K562 (cell line): ENCODE measurements at regions not wholly inside any gene's neighbourhood (a gene's known extent, or its start where the extent isn't known, plus 50 kb on each side); places are given as distances from the start of the nearest gene placed in this dataset.

ENCODE experiments used
- ATAC-seq: fragments of 200-7000 bp; cut with Tn5 transposase; 3 replicates; pipeline ENCODE4 v1.9.1; 2020; ENCODE audit warnings: moderate library complexity
- BruUV-seq: library from RNA; stranded (reverse); fragments of 400-500 nt; replicated peaks from 2 replicates; lab custom pipeline; 2021; lab: Mats Ljungman, UMichigan
- CTCF ChIA-PET: fragments of 300-600 bp; formaldehyde crosslinking; extraction: SDS; loops from one replicate; lab custom pipeline; 2021; ENCODE audit warnings: low intra/inter-chr PET ratio; lab: Yijun Ruan, JAX
- POLR2A ChIA-PET: fragments of 300-600, 350-650 bp; sonication (Branson Sonifier 250); formaldehyde crosslinking; extraction: SDS; loops from one replicate; lab custom pipeline; 2021; ENCODE audit warnings: antibody characterized with exemption, inconsistent platforms; lab: Yijun Ruan, JAX
- DNase-seq, 4 experiments: peaks; one replicate each; pipeline versions ENCODE4 v3.0.0 to v3.0.0-alpha.2; 2011 to 2018; ENCODE audit warnings: low spot score in 3 of 4, mixed read lengths in 3 of 4; ENCODE audit errors: extremely low read depth in 1 of 4
- FAIRE-seq: peaks from 2 replicates; lab custom pipeline; 2011; peaks lifted over from hg19 to GRCh38; lab: Jason Lieb, UNC
- H2AFZ ChIP-seq: 2 replicates; pipeline ENCODE4 v1.6.0; 2011; ENCODE audit warnings: low read depth, low read length, control low read depth, inconsistent platforms
- H3K27ac ChIP-seq: fragments of 200-600 bp; 3 replicates; pipeline ENCODE4 v1.8.0; 2011; ENCODE audit warnings: low read depth, mild to moderate bottlenecking, control low read depth, inconsistent platforms, low read length, moderate library complexity, mixed read lengths; ENCODE audit errors: extremely low read depth
- H3K27me3 ChIP-seq, 2 experiments: fragments of 300-600 bp in 1 of 2; 2 replicates in 1 of 2; 3 replicates in 1 of 2; pipeline versions ENCODE4 v1.6.0 to v1.8.0; 2011; ENCODE audit warnings: inconsistent platforms in 2 of 2, low read length in 2 of 2, mild to moderate bottlenecking in 1 of 2, mixed read lengths in 1 of 2, moderate library complexity in 1 of 2; ENCODE audit not compliant: control insufficient read depth in 2 of 2, insufficient read depth in 2 of 2
- H3K36me3 ChIP-seq: fragments of 300-600 bp; 3 replicates; pipeline ENCODE4 v1.8.0; 2011; ENCODE audit warnings: mild to moderate bottlenecking, low read length, inconsistent platforms; ENCODE audit not compliant: control insufficient read depth, insufficient read depth
- H3K4me1 ChIP-seq, 2 experiments: fragments of 200-600 bp in 1 of 2; replicated peaks in 1 of 2; 2 replicates in 1 of 2; 3 replicates in 1 of 2; pipeline versions ENCODE4 v1.5.1 to v1.8.0; 2011; ENCODE audit warnings: inconsistent platforms in 2 of 2, low read length in 2 of 2, mild to moderate bottlenecking in 1 of 2, mixed read lengths in 1 of 2, moderate library complexity in 1 of 2; ENCODE audit not compliant: control insufficient read depth in 2 of 2, insufficient read depth in 2 of 2
- H3K4me2 ChIP-seq: 2 replicates; pipeline ENCODE4 v1.6.1; 2011; ENCODE audit warnings: low read length, control low read depth, inconsistent platforms, mixed read lengths; ENCODE audit not compliant: insufficient read depth
- H3K4me3 ChIP-seq: fragments of 200-600 bp; sonication (generic), shearing (Covaris generic); 2 replicates; pipeline ENCODE4 v1.5.1; 2016; ENCODE audit warnings: control low read depth, inconsistent platforms
- H3K79me2 ChIP-seq: fragments of 200-600 bp; 3 replicates; pipeline ENCODE4 v1.8.0; 2011; ENCODE audit warnings: low read length, inconsistent platforms; ENCODE audit not compliant: control insufficient read depth, insufficient read depth
- H3K9ac ChIP-seq, 2 experiments: 2 replicates each; pipeline versions ENCODE4 v1.6.0 to v1.6.1; 2011; ENCODE audit warnings: low read depth in 2 of 2, low read length in 2 of 2, control low read depth in 1 of 2, inconsistent platforms in 1 of 2, mild to moderate bottlenecking in 1 of 2, mixed read lengths in 1 of 2; ENCODE audit not compliant: insufficient read depth in 1 of 2
- H3K9me1 ChIP-seq: one replicate; pipeline ENCODE4 v1.6.0; 2011; ENCODE audit warnings: inconsistent platforms, mild to moderate bottlenecking, low read length, moderate library complexity; ENCODE audit not compliant: control insufficient read depth, insufficient read depth
- H3K9me3 ChIP-seq: replicated peaks from 2 replicates; pipeline ENCODE4 v1.5.1; 2011; ENCODE audit warnings: low read depth, low read length, inconsistent platforms; ENCODE audit not compliant: control insufficient read depth, insufficient read depth
- H4K20me1 ChIP-seq: replicated peaks from 2 replicates; pipeline ENCODE4 v1.6.1; 2011; ENCODE audit warnings: low read length, inconsistent platforms, mixed read lengths; ENCODE audit not compliant: control insufficient read depth, insufficient read depth
- CTBP1 ChIP-seq: fragments of 450-650 bp; IDR thresholded peaks from 2 replicates; pipeline ENCODE4 v1.6.1; 2016; ENCODE audit warnings: borderline replicate concordance
- FOXJ2 ChIP-seq: fragments of 200-800 bp; sonication (Bioruptor generic); IDR thresholded peaks from 2 replicates; pipeline ENCODE4 v1.6.1; 2016; ENCODE audit warnings: missing genetic modification characterization, missing compliant biosample characterization
- FOXM1 ChIP-seq, 2 experiments: fragments of 450-650 bp in 1 of 2; sonication (generic) in 1 of 2; formaldehyde crosslinking in 1 of 2; IDR thresholded peaks; 2 replicates each; pipeline versions ENCODE4 v1.6.1 to v1.9.0; 2017 to 2022; ENCODE audit warnings: low read depth in 2 of 2, mild to moderate bottlenecking in 2 of 2, missing genetic modification reagents in 1 of 2, moderate library complexity in 1 of 2
- HLTF ChIP-seq: fragments of 450-650 bp; IDR thresholded peaks from 2 replicates; pipeline ENCODE4 v1.6.1; 2016
- KLF16 ChIP-seq: IDR thresholded peaks from 2 replicates; pipeline ENCODE4 v1.6.1; 2016; ENCODE audit warnings: antibody characterized with exemption
- MCM3 ChIP-seq: fragments of 450-650 bp; IDR thresholded peaks from 2 replicates; pipeline ENCODE4 v1.6.1; 2016
- NCOA1 ChIP-seq: fragments of 450-650 bp; IDR thresholded peaks from 2 replicates; pipeline ENCODE4 v1.6.1; 2016; ENCODE audit warnings: low read depth
- NFATC3 ChIP-seq: fragments of 450-650 bp; IDR thresholded peaks from 2 replicates; pipeline ENCODE4 v1.6.1; 2017; ENCODE audit warnings: mild to moderate bottlenecking
- NR2C1 ChIP-seq, 2 experiments: fragments of 450-650 bp; IDR thresholded peaks; 2 replicates each; pipeline ENCODE4 v1.6.1; 2017; ENCODE audit warnings: mild to moderate bottlenecking in 2 of 2, antibody characterized with exemption in 1 of 2, inconsistent platforms in 1 of 2, missing compliant biosample characterization in 1 of 2, missing genetic modification characterization in 1 of 2
- SP2 ChIP-seq: IDR thresholded peaks from 2 replicates; pipeline ENCODE4 v1.6.1; 2011; ENCODE audit warnings: mild to moderate bottlenecking, low read depth, low read length, moderate library complexity; ENCODE audit not compliant: poor library complexity, severe bottlenecking; ENCODE audit errors: extremely low read depth
- STAG1 ChIP-seq: sonication (generic); formaldehyde crosslinking; IDR thresholded peaks from 2 replicates; pipeline ENCODE4 v1.5.0; 2020; ENCODE audit warnings: missing genetic modification reagents, borderline replicate concordance
- SUPT5H ChIP-seq: fragments of 450-650 bp; IDR thresholded peaks from 2 replicates; pipeline ENCODE4 v1.6.1; 2016
- U2AF2 ChIP-seq: fragments of 200-400 bp; formaldehyde crosslinking; optimal IDR thresholded peaks from 2 replicates; pipeline ENCODE3; 2017; ENCODE audit warnings: low read depth, mild to moderate bottlenecking, low read length
- ZFP30 ChIP-seq: fragments of 250-450 bp; sonication (Bioruptor Pico); IDR thresholded peaks from 2 replicates; pipeline ENCODE4 v1.8.0; 2022; ENCODE audit warnings: moderate library complexity, mild to moderate bottlenecking, inconsistent platforms, borderline replicate concordance
- ZNF277 ChIP-seq: fragments of 250-450 bp; sonication (Bioruptor Pico); IDR thresholded peaks from 2 replicates; pipeline ENCODE4 v1.8.0; 2022; ENCODE audit warnings: inconsistent platforms, mild to moderate bottlenecking, moderate library complexity, borderline replicate concordance
- ZNF449 ChIP-seq: fragments of 250-450 bp; sonication (Bioruptor Pico); IDR thresholded peaks from 2 replicates; pipeline ENCODE4 v1.8.0; 2022; ENCODE audit warnings: moderate library complexity, mild to moderate bottlenecking, inconsistent platforms
- ZNF707 ChIP-seq: fragments of 250-450 bp; sonication (Bioruptor Pico); conservative IDR thresholded peaks from 2 replicates; pipeline ENCODE4 v1.8.0; 2022; ENCODE audit warnings: inconsistent platforms, mild to moderate bottlenecking, moderate library complexity
- WGBS: fragments of 100-300 bp; shearing (Covaris generic); methylation state at CpG from one replicate; pipeline ENCODE4 v1.1.6; 2016; ENCODE audit warnings: low coverage, mixed read lengths; ENCODE audit not compliant: insufficient coverage; ENCODE audit errors: missing lambda C conversion rate; 5-methylcytosine and 5-hydroxymethylcytosine counted together
- in situ Hi-C: fragments of 300-500 bp; cut with MboI; formaldehyde crosslinking; loops from 4 replicates; pipeline ENCODE4 v1.15.0; 2018; ENCODE audit warnings: inconsistent platforms, mixed read lengths
- intact Hi-C: fragments of 100-400 bp; cut with micrococcal nuclease; formaldehyde crosslinking; loops from 2 replicates; pipeline ENCODE4 v1.14.2; 2022
- TF ChIP-seq, protein P1 (sequence below): sonication (generic); formaldehyde crosslinking; IDR thresholded peaks from 2 replicates; pipeline ENCODE4 v1.8.0; 2022; ENCODE audit warnings: mild to moderate bottlenecking, missing genetic modification reagents
- TF ChIP-seq, protein P2 (sequence below): fragments of 450-650 bp; formaldehyde crosslinking; IDR thresholded peaks from 2 replicates; pipeline ENCODE4 v1.4.0; 2022; ENCODE audit warnings: mild to moderate bottlenecking, moderate library complexity

DNA sequence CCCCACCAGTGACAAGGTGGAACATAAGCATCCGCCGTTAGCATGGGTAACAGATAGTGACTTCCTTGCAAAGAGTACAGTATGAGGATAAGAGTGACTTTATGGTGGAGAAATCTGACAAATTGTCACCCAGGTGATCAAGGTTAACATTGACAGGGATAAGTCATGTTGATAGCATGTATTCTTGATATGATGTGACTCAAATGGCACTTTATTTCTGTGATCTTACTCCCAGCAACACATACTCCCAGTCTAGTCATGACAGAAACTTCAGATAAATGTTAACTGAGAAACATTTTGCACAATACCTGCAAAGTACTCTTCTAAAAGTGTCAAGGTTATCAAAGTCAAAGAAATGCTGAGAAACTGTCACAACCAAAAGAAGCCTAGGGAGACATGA, 588.6 kb upstream of the KIF2B start:
- ChIA-PET CTCF (no interaction called here), POLR2A (no interaction called here)
- in situ Hi-C loops (no loop called here), intact Hi-C loops (no loop called here)
- no peaks in the 10 kb centered on the region for H3K9me1 ChIP-seq
- H3K4me1 ChIP-seq, result no peaks in the 10 kb centered on the region
- DNase-seq (no peak), ATAC-seq (no peak), FAIRE-seq (no peak)
- H3K27me3 ChIP-seq, result no peaks in the 10 kb centered on the region
- no peak overlapping the region for H3K27ac ChIP-seq
- H3K9me3 ChIP-seq, result no peaks in the 10 kb centered on the region
- no peak overlapping the region for H2AFZ ChIP-seq
- no TSS peak for BruUV-seq
- H3K79me2 ChIP-seq, result no peaks in the 10 kb centered on the region
- H3K4me2 ChIP-seq, result no peak overlapping the region
- WGBS, result 19% methylated on average over 2 of the region's 2 CpGs
- no peak overlapping the region for H3K4me3 ChIP-seq
- no peaks in the 10 kb centered on the region for H4K20me1 ChIP-seq
- no peaks in the 10 kb centered on the region for H3K36me3 ChIP-seq
- H3K9ac ChIP-seq, result no peak overlapping the region
- TF ChIP-seq U2AF2 (no peak), STAG1 (CRISPR knock-in tag) (no peak), SP2 (no peak), ZNF277 (CRISPR knock-in tag) (no peak), ZFP30 (no peak), NFATC3 (no peak), MCM3 (no peak), SUPT5H (no peak), NCOA1 (no peak), HLTF (no peak), ZNF707 (CRISPR knock-in tag) (no peak), FOXM1 (IDR thresholded peaks at IDR 0.05; ENCODE audit: low read depth) (no peak), FOXM1 (CRISPR knock-in tag; IDR thresholded peaks at IDR 0.05; ENCODE audit: low read depth) (no peak), KLF16 (no peak), FOXJ2 (tag) (no peak), NR2C1 (IDR thresholded peaks at IDR 0.05) (no peak), NR2C1 (tag; IDR thresholded peaks at IDR 0.05) (no peak), ZNF449 (CRISPR knock-in tag) (no peak), CTBP1 (no peak)
- TF ChIP-seq, protein P1, sequence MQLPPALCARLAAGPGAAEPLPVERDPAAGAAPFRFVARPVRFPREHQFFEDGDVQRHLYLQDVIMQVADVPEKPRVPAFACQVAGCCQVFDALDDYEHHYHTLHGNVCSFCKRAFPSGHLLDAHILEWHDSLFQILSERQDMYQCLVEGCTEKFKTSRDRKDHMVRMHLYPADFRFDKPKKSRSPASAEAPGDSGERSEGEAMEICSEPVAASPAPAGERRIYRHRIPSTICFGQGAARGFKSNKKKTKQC (CRISPR knock-in tag), result no peak
- TF ChIP-seq, protein P2, sequence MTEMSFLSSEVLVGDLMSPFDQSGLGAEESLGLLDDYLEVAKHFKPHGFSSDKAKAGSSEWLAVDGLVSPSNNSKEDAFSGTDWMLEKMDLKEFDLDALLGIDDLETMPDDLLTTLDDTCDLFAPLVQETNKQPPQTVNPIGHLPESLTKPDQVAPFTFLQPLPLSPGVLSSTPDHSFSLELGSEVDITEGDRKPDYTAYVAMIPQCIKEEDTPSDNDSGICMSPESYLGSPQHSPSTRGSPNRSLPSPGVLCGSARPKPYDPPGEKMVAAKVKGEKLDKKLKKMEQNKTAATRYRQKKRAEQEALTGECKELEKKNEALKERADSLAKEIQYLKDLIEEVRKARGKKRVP (CRISPR knock-in tag), result no peak
